IPS-NIHi7 (cell line): ENCODE measurements at regions not wholly inside any gene's neighbourhood (a gene's known extent, or its start where the extent isn't known, plus 50 kb on each side); places are given as distances from the start of the nearest gene placed in this dataset.
"Not testable (repeated sequence)": the region's sequence is repeated elsewhere in the genome, so short reads cannot be mapped to it uniquely, and the experiment has no call there.

Experiments used
- DNase-seq: peaks from one replicate; pipeline ENCODE4 v3.0.0; 2012; ENCODE audit warnings: mixed read lengths; ENCODE audit errors: extremely low spot score

- DNase-seq = no peak
Observed at GRCh38 chr22:48923996-48924395, 903.7 kb downstream of the BRD1 start.

- DNase-seq = no peak
Observed at GRCh38 chr22:48923165-48923865, 904.4 kb downstream of the BRD1 start.

GRCh38 chr22:48921411-48921903, 906.2 kb downstream of the BRD1 start:
- peak; percentile 6 for DNase-seq

GRCh38 chr22:48920776-48921241, 906.9 kb downstream of the BRD1 start:
- DNase-seq = peak; percentile 6

- DNase-seq = peak; percentile 2
Observed at GRCh38 chr22:48919851-48920589, 907.7 kb downstream of the BRD1 start.

- no peak for DNase-seq
Observed at GRCh38 chr22:48919187-48919590, 908.5 kb downstream of the BRD1 start.

GRCh38 chr22:48918585-48919186, 909.0 kb downstream of the BRD1 start:
- peak; percentile 18 for DNase-seq

GRCh38 chr22:48912356-48913066, 915.2 kb downstream of the BRD1 start:
- DNase-seq = not testable (repeated sequence)

- not testable (repeated sequence) for DNase-seq
Observed at GRCh38 chr22:48911647-48912046, 916.0 kb downstream of the BRD1 start.

- DNase-seq = not testable (repeated sequence)
Observed at GRCh38 chr22:48911067-48911466, 916.6 kb downstream of the BRD1 start.

GRCh38 chr22:48908547-48908946, 919.1 kb downstream of the BRD1 start:
- DNase-seq = no peak

GRCh38 chr22:48907591-48907990, 920.1 kb downstream of the BRD1 start:
- no peak for DNase-seq

- no peak for DNase-seq
Observed at GRCh38 chr22:48906216-48906835, 921.3 kb downstream of the BRD1 start.

GRCh38 chr22:48905206-48905975, 922.3 kb downstream of the BRD1 start:
- no peak for DNase-seq

- no peak for DNase-seq
Observed at GRCh38 chr22:48902983-48903650, 924.6 kb downstream of the BRD1 start.

- DNase-seq = no peak
Observed at GRCh38 chr22:48902001-48902869, 925.4 kb downstream of the BRD1 start.

- no peak for DNase-seq
Observed at GRCh38 chr22:48901324-48901723, 926.3 kb downstream of the BRD1 start.

- DNase-seq = no peak
Observed at GRCh38 chr22:48900626-48901025, 927.0 kb downstream of the BRD1 start.

GRCh38 chr22:48900327-48900597, 927.4 kb downstream of the BRD1 start:
- no peak for DNase-seq
